HFFc6 (cell line): ENCODE measurements at regions not wholly inside any gene's neighbourhood (a gene's known extent, or its start where the extent isn't known, plus 50 kb on each side); places are given as distances from the start of the nearest gene placed in this dataset.

ENCODE experiments used
- DNase-seq: peaks from one replicate; pipeline ENCODE4 v3.0.0-alpha.2; 2018
- H3K27ac Mint-ChIP-seq: 2 replicates; pipeline ENCODE4 v1.8.0; 2020; ENCODE audit warnings: mild to moderate bottlenecking, mixed read lengths
- H3K27me3 Mint-ChIP-seq: 2 replicates; pipeline ENCODE4 v1.8.0; 2021; ENCODE audit warnings: mild to moderate bottlenecking, moderate library complexity, mixed read lengths; ENCODE audit not compliant: insufficient read depth
- H3K36me3 Mint-ChIP-seq: 2 replicates; pipeline ENCODE4 v1.8.0; 2021; ENCODE audit warnings: low read depth, mixed read lengths
- H3K4me1 Mint-ChIP-seq: 2 replicates; pipeline ENCODE4 v1.8.0; 2020; ENCODE audit warnings: low read depth, mixed read lengths
- H3K4me3 Mint-ChIP-seq: 2 replicates; pipeline ENCODE4 v1.8.0; 2020; ENCODE audit warnings: mild to moderate bottlenecking, moderate library complexity, mixed read lengths
- H3K9me3 Mint-ChIP-seq: 2 replicates; pipeline ENCODE4 v1.8.0; 2020; ENCODE audit warnings: mild to moderate bottlenecking, mixed read lengths
- TF ChIP-seq, protein P1 (sequence below): fragments of 200-600 bp; sonication (generic); IDR thresholded peaks from 2 replicates; pipeline ENCODE4 v1.5.0; 2021; ENCODE audit warnings: antibody characterized with exemption, mild to moderate bottlenecking

DNA sequence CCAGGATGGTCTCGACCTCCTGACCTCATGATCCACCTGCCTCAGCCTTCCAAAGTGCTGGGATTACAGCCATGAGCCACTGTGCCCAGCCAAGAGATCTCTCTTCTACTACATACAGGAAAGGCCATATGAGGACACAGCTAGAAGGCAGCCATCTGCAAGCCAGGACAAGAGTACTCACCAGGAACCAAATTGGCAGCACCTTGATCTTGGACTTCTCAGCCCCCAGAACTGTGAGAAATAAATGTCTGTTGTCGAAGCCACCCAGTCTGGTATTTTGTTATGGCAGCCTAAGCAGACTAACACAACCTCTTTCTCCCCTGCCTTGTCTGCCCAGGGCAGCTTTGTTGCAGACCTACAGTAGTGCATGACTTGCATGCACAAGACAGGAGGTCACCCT lies 211.3 kb upstream of the HAAO start:
- H3K4me3 Mint-ChIP-seq = no peak overlapping the region
- H3K27me3 Mint-ChIP-seq = peaks cover 3% of the 10 kb centered on the region
- H3K9me3 Mint-ChIP-seq = peaks cover 9% of the 10 kb centered on the region
- TF ChIP-seq, protein P1, sequence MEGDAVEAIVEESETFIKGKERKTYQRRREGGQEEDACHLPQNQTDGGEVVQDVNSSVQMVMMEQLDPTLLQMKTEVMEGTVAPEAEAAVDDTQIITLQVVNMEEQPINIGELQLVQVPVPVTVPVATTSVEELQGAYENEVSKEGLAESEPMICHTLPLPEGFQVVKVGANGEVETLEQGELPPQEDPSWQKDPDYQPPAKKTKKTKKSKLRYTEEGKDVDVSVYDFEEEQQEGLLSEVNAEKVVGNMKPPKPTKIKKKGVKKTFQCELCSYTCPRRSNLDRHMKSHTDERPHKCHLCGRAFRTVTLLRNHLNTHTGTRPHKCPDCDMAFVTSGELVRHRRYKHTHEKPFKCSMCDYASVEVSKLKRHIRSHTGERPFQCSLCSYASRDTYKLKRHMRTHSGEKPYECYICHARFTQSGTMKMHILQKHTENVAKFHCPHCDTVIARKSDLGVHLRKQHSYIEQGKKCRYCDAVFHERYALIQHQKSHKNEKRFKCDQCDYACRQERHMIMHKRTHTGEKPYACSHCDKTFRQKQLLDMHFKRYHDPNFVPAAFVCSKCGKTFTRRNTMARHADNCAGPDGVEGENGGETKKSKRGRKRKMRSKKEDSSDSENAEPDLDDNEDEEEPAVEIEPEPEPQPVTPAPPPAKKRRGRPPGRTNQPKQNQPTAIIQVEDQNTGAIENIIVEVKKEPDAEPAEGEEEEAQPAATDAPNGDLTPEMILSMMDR = no peak
- DNase-seq = no peak
- peaks cover 9% of the 10 kb centered on the region for H3K36me3 Mint-ChIP-seq
- no peak overlapping the region for H3K27ac Mint-ChIP-seq
- no peaks in the 10 kb centered on the region for H3K4me1 Mint-ChIP-seq

DNA sequence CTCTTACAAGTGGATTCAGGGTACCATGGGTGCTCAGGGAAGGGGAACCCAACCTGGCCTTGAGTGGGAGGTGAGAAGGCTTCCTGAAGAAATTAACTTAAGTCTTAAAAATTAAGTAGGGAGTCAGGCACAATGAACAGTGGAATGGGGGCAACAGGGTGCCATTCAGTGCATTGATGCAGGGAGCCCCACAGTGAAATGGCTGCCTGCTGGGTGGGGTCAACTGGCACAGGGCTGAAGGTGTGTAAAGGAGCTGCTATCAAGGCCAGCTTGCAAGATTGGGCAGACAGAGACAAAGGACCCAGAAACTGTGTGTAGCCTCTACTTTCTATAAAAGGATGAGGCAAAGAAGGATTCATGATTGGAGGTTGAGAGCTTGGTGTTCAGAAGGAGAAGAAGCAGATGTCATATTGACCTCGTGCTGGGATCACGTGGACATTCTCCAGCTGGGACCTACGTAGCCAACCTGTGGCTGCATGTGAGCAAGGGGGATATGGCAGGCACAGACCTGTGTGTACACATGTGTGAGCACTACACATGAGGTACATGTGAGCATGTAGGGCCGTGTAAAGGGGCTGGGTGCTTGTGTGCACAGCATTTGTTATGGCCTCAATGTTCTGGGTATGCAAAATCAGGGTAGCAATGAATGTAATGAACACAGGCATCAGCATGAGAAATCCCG lies 209.5 kb upstream of the HAAO start:
- no peak overlapping the region for H3K27ac Mint-ChIP-seq
- H3K4me1 Mint-ChIP-seq = no peaks in the 10 kb centered on the region
- no peak for DNase-seq

DNA sequence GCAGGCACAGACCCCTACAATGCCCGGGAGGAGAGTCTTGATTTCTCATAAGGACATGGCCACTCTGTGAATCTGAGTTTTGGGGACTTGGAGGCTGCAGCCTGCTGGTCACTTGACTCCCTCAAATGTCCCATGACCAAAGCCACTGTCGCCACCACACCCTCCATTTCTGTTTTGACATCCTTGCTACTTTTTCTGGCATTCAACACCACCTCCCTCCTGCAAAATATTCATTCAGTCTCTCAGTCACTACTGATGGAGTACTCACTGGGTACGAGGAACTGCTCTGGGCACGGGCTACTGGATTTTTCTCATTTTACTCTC lies 208.6 kb upstream of the HAAO start:
- TF ChIP-seq, protein P1 = no peak
- Mint-ChIP-seq H3K27me3 (no peaks in the 10 kb centered on the region), H3K36me3 (no peaks in the 10 kb centered on the region), H3K27ac (no peak overlapping the region), H3K9me3 (no peaks in the 10 kb centered on the region; the same call in 1 of the 2 replicates), H3K4me3 (no peak overlapping the region), H3K4me1 (no peaks in the 10 kb centered on the region)
- no peak for DNase-seq

More for the DNA sequence above, 209.5 kb upstream of the HAAO start:
- TF ChIP-seq, protein P1 = no peak
- Mint-ChIP-seq H3K9me3 (no peaks in the 10 kb centered on the region), H3K36me3 (no peaks in the 10 kb centered on the region), H3K4me3 (no peak overlapping the region), H3K27me3 (no peaks in the 10 kb centered on the region)

DNA sequence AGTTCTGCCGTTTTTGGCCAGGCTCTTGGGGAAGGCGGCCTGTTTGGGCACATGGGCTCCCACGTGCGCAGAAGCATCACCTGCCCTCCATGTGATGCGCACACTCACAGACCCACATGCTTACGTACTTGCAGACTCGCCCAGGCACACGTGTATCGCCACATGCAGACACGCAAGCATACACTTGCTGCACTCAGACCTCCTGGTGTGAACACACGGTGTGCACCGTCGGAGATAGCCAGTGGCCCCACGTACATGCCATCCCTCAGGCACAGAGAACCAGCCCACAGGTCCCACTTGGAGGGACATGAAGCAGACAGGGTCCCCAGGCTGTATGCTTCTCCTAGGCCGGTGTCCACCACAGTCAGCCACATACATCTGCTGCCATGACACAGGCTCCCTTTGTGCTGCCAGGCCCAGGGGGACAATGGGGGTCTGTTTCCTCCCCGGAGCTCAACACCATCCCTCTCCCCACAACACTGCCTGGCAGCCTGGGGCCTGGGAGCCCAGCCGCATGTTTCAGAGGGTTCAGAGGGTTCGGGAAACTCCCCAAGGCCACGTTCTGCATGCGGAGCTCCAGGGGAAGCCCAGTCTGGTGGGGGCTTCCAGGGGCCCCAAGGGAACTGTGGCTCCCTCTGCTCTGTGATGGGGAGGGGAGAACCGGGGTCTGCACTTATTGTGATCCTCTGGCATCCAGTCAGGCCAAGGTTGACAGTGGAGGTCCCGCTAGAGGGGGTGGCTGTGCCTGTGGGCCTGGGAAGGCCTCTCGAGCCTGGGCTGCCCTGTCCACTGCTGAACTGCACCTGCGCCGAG lies 208.1 kb upstream of the HAAO start:
- Mint-ChIP-seq H3K36me3 (no peaks in the 10 kb centered on the region), H3K27me3 (no peaks in the 10 kb centered on the region), H3K4me1 (no peaks in the 10 kb centered on the region), H3K4me3 (no peak overlapping the region), H3K27ac (no peak overlapping the region), H3K9me3 (no peaks in the 10 kb centered on the region; the same call in 1 of the 2 replicates)
- no peak for DNase-seq
- TF ChIP-seq, protein P1 = no peak

DNA sequence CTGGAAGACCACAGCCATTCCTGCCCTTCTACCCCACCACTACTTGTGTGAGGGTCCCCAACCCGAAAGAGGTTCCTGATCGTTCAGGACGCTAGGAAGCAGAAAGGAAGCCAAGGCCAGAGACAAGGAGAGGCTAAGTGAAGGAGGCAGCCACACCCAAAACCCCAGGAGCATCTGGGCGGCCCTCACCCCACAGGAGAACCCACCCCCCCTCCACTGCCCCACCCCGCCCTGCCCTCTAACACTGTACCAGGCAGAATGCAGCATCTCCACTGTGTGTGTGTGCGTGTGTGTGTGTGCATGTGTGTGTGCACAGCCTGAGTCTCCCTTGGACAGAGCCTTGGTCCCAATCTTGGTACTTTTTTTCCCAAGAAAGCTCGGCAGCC lies 207.5 kb upstream of the HAAO start:
- H3K27me3 Mint-ChIP-seq = no peaks in the 10 kb centered on the region
- DNase-seq = no peak
- no peak overlapping the region for H3K27ac Mint-ChIP-seq
- no peaks in the 10 kb centered on the region for H3K4me1 Mint-ChIP-seq
- TF ChIP-seq, protein P1 = no peak
- H3K9me3 Mint-ChIP-seq = no peaks in the 10 kb centered on the region; the same call in 1 of the 2 replicates
- H3K4me3 Mint-ChIP-seq = no peak overlapping the region
- H3K36me3 Mint-ChIP-seq = no peaks in the 10 kb centered on the region
